GM10266 (cell line): ENCODE measurements at regions not wholly inside any gene's neighbourhood (a gene's known extent, or its start where the extent isn't known, plus 50 kb on each side); places are given as distances from the start of the nearest gene placed in this dataset.
"Not testable (repeated sequence)": the region's sequence is repeated elsewhere in the genome, so short reads cannot be mapped to it uniquely, and the experiment has no call there.

Experiments used
- DNase-seq: peaks from one replicate; pipeline ENCODE4 v3.0.0; 2012; ENCODE audit errors: extremely low spot score
- CTCF ChIP-seq: IDR thresholded peaks from 2 replicates; pipeline ENCODE4 v1.5.1; 2012; ENCODE audit warnings: mild to moderate bottlenecking, low read depth; ENCODE audit not compliant: control insufficient read depth, insufficient read depth; ENCODE audit errors: missing control alignments

GRCh38 chr1:80163686-80164085 is 1157.2 kb upstream of the ADGRL4 start:
- DNase-seq, result no peak
- TF ChIP-seq CTCF, result no peak

GRCh38 chr1:80158771-80159170 is 1152.2 kb upstream of the ADGRL4 start:
- TF ChIP-seq CTCF, result no peak
- DNase-seq, result no peak

GRCh38 chr1:80158266-80158665 is 1151.7 kb upstream of the ADGRL4 start:
- no peak for DNase-seq
- TF ChIP-seq CTCF, result no peak

- no peak for TF ChIP-seq CTCF
- DNase-seq, result no peak
These were observed 1148.8 kb upstream of the ADGRL4 start for GRCh38 chr1:80155371-80155770.

GRCh38 chr1:80154176-80154575 is 1147.6 kb upstream of the ADGRL4 start:
- DNase-seq, result no peak
- no peak for TF ChIP-seq CTCF

GRCh38 chr1:80153762-80154161 is 1147.2 kb upstream of the ADGRL4 start:
- TF ChIP-seq CTCF, result no peak

GRCh38 chr1:80143361-80143760 is 1136.8 kb upstream of the ADGRL4 start:
- DNase-seq, result no peak
- no peak for TF ChIP-seq CTCF

More at GRCh38 chr1:80153762-80154161, 1147.2 kb upstream of the ADGRL4 start:
- DNase-seq, result no peak

GRCh38 chr1:80137946-80138602 is 1131.5 kb upstream of the ADGRL4 start:
- not testable (repeated sequence) for DNase-seq
